Limb (tissue), 2 donors: ENCODE measurements at regions not wholly inside any gene's neighbourhood (a gene's known extent, or its start where the extent isn't known, plus 50 kb on each side); places are given as distances from the start of the nearest gene placed in this dataset.

Source experiments
- DNase-seq, 2 donors: peaks; one replicate each; pipeline ENCODE4 v3.0.0-alpha.2; 2016; ENCODE audit errors: extremely low spot score in 2 of 2

- no peak for DNase-seq
Observed at GRCh38 chr17:71938340-71939010, 182.3 kb upstream of the SOX9 start.

GRCh38 chr17:71941920-71942319 lies 178.9 kb upstream of the SOX9 start:
- no peak for DNase-seq

- no peak for DNase-seq
Observed at GRCh38 chr17:71942626-71943025, 178.2 kb upstream of the SOX9 start.

- no peak for DNase-seq
Observed at GRCh38 chr17:71948703-71949422, 172.0 kb upstream of the SOX9 start.

GRCh38 chr17:71959154-71959553 lies 161.7 kb upstream of the SOX9 start:
- no peak for DNase-seq

GRCh38 chr17:71963351-71963750 lies 157.5 kb upstream of the SOX9 start:
- DNase-seq, result no peak

GRCh38 chr17:71963791-71964190 lies 157.0 kb upstream of the SOX9 start:
- DNase-seq, result no peak

GRCh38 chr17:71964559-71964958 lies 156.3 kb upstream of the SOX9 start:
- no peak for DNase-seq

- DNase-seq, result peak in 1 of 2 donors; percentile 32
Observed at GRCh38 chr17:71966055-71966454, 154.8 kb upstream of the SOX9 start.

- DNase-seq, result peak; percentile 39 to 47
Observed at GRCh38 chr17:71966459-71967313, 154.1 kb upstream of the SOX9 start.

GRCh38 chr17:71969500-71969899 lies 151.3 kb upstream of the SOX9 start:
- no peak for DNase-seq

GRCh38 chr17:71970312-71970711 lies 150.5 kb upstream of the SOX9 start:
- DNase-seq, result no peak

GRCh38 chr17:71974051-71974450 lies 146.8 kb upstream of the SOX9 start:
- DNase-seq, result no peak

- DNase-seq, result peak; percentile 73 to 83
Observed at GRCh38 chr17:71975331-71975801, 145.5 kb upstream of the SOX9 start.

- peak; percentile 26 to 60 for DNase-seq
Observed at GRCh38 chr17:71976011-71976649, 144.7 kb upstream of the SOX9 start.

GRCh38 chr17:71978435-71978834 lies 142.4 kb upstream of the SOX9 start:
- no peak for DNase-seq

- DNase-seq, result no peak
Observed at GRCh38 chr17:71980171-71980570, 140.6 kb upstream of the SOX9 start.

GRCh38 chr17:71983828-71984227 lies 137.0 kb upstream of the SOX9 start:
- no peak for DNase-seq

GRCh38 chr17:71985111-71986039 lies 135.4 kb upstream of the SOX9 start:
- no peak for DNase-seq

GRCh38 chr17:71986886-71987285 lies 133.9 kb upstream of the SOX9 start:
- no peak for DNase-seq
